NCI-H2029 treated with DMSO at 0.1 percent for 48 hours (cell line): ENCODE measurements at regions not wholly inside any gene's neighbourhood (a gene's known extent, or its start where the extent isn't known, plus 50 kb on each side); places are given as distances from the start of the nearest gene placed in this dataset.

ENCODE experiments used
- DNase-seq: peaks from one replicate; lab custom pipeline; 2025; lab: John Stamatoyannopoulos, UW

DNA sequence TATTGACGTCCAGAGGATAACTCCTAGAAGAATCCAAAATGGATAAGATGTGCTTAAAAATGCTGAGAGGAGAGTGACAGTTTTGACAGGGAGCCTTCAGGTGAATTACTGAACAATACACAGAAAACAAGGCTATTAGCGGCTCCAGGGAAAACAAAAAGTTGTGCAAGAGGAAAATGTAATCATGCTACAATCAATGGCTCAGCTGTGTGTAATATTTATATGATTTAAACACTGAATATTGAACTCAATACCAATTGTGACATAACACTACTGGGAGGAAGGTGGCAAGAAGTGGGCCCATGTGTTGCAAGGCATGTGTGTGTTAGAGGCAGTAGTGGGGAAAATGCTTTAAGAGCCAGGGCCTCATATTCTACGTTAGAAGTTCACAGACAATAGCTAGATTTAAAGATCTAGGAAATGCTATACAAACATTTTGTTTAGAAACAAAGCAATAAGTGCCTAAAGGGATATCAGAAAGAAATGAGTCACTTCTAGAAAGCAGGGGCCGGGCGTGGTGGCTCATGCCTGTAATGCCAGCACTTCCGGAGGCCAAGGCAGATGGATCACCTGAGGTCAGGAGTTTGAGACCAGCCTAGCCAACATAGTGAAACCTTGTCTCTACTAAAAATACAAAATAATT is 253.2 kb upstream of the IRX5 start:
- DNase-seq, result no peak

DNA sequence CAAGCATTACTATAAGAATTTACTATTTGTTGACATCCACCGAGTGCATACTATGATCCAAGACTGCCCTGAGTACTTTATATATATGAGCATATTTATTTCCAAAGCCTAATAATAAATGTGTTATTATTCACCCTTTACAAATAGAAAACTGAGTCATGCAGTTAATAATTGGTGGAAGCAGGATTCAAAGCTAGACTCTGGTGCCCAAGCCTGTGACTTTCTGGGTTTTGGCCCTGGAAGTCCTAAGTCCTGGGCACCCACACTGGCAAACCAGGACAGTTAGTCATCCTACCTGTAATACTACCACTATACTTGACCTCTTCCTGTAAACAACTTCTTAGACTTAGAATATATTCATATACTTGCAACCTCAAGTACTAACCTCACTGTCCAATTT is 257.4 kb upstream of the IRX5 start:
- no peak for DNase-seq

DNA sequence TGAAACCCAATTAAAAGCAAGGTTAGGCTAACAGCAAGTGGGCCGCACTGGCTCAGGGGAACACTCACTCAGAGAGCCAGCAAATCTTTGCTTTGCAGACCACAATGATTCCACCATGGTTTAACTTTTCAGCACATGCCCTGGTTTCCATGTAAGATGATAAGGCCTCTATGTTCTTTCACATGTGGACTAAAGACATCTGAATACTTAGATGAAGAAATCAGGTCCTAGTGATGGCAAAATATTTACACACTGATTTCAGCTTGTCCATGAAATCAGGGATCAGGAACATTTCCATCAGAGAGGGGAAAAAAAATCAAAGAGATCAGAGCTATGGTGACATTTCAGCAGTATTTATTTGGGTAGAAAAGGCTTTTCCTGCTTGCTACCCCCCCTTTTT is 258.2 kb upstream of the IRX5 start:
- DNase-seq, result no peak

DNA sequence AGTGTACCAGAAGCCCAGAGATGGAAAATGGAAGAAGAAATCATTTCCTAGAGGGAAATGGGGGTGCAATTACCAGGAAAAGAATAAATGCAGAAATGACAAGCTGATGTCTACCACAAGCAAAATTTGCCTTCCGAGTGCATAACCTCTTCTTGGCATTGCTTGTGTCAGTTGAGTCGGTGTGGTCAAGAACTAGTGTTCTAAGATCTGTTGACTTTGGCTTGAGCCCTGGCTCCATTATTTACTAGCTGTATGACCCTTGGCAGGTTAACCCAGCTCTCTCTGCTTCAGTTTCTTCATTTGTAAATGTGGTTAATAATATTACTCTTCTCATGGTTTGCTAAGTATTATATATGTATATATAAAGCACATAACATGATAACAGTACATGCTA is 273.0 kb upstream of the IRX5 start:
- DNase-seq, result no peak

DNA sequence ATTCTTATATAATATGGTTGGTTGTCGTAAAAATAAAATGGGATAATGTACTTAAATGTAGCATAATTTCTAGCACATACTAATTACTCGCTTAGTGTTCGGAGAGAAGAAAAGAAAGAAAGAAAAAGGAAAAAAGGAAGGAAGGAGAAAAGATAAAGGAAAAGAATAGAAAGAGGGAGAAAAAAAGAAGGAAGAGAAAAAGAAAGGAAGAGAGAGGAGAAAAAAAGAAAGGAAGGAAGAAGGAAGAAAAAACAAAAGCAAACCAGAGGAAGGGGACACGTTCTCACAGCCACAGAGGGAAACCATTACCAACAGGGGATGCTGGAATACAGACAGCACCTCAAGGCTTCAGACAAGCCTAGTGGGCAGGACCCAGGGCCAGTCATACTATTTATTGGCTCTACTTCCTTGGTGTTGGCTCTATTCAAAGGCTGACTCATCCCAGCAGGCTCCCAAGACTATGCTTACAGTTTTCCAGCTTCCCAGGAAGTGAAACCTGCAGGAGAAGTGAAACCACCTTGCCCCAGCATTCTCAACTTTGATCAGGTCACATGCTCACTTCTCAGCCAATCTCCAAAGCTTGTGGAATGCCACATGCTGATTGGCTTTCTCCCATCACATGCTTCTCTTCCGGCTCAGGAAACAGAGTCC is 273.5 kb upstream of the IRX5 start:
- DNase-seq, result no peak

DNA sequence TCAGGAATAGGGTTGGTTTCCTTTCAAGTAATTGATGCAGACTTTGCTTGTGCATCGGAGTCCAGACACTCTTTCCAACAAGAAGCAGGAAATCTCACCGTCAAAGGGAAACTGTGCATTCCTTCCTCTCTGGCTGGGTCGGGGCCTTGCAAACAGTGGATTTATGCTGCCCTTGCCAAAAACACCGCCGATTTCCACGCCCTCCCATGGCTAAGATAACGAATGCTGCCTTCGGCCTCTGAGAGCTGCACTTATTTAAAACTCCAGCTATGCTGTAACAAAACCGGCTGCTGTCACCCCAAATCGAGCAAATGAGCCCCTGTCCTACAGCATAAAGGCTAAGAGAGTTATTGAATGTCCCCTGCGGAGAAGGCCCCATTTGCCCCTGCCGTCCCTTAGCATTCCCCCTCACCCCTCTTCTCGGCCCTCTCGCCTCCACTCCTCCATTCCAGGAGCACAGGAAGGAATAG is 275.5 kb upstream of the IRX5 start:
- DNase-seq, result no peak

DNA sequence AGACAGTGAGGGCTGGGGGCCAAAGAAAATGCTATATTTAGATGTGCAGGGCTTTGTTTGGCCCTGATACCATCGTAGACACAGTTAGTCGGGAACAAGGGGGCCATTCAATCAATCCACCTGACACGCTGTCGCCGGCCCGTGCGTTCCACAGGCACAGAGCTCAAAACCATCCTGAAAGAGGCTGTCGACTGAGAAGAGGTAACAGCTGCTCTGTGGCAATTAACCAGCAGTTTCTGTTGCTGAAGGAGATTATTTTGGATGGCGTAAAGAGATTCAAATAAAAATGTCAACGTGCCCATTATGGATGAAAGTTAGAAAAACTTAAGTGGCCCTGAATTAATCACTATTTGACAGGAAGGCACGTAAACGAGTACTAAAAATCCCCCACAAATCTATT is 276.2 kb upstream of the IRX5 start:
- DNase-seq, result no peak

DNA sequence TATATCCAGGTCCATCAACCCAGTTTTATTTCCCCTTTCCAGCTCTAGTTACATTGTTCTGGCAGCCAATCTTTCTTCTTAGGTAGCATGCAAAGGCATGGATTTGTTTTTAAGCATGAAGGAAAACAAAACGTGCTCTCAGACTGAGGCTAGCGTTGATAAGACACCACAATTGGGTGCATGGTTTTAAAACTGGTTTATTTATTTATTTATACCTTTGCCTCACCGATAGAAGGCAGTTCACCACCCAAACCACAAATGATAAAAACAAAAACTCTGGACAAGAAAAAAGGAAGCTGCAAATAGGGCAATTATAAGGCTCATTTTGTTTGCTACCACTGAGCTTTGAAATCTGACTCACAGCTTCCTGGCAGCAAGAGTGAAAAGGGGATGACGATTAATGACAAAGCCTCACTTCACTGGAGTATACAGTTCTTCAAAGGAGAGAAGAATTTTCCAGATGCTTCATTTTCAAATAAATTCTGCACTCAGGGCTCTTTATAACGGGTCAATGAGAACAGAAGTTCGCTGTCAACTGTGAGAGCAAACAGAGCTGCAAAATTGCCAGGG is 278.4 kb upstream of the IRX5 start:
- no peak for DNase-seq

DNA sequence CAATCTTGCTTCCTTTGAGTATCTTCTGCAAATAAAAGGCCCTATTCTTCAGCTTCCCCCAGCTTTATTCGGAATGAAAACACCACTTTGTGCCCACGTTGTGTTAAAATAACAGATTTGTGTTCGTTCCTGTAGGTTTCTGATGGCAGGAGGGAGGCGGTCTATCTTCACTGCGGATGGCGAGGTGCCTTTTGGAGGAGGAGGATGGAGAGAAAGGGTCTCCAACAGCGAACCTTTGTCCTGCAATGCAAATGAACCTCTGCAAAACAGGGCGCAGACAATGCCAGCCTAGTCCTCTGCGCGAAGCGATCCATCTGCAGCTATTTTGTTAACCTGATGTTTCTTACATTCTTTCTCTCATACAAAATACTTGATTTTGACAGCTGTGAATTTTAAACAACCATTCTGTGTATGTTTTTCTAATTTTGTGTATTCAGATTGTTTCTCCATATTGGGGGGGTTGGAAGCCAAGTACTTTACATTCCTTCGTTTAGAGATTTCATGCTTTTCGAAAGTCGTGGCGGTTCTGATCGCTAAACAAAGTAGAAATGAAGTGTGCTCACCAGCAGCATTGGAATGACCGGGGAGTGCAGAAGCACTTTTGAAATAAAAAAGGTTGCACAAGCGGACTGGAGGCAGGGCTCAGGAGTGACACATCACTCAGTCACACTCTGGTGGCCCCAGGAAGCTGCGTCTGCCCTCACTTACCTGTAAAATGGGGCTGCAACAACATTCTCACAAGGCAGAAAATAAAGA is 279.0 kb upstream of the IRX5 start:
- no peak for DNase-seq

DNA sequence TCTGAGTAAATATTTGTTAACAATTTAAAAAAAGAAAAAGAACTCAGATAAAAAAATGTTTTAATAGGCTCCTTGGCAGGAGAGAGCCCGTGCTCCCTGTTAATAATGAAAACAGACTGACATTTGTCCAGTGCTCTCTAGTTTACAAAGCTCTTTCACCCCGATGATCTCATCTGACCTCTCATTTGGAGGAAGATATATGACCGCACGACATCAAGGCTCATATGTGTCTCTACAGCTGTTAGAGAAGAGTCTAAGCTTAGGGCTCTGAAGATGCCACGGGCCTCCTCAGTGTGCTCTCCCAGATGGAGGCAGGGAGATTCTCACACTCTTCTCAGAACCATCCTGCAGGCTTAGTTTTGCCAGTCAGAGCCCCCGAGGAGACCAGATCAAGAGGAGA is 280.8 kb upstream of the IRX5 start:
- no peak for DNase-seq

DNA sequence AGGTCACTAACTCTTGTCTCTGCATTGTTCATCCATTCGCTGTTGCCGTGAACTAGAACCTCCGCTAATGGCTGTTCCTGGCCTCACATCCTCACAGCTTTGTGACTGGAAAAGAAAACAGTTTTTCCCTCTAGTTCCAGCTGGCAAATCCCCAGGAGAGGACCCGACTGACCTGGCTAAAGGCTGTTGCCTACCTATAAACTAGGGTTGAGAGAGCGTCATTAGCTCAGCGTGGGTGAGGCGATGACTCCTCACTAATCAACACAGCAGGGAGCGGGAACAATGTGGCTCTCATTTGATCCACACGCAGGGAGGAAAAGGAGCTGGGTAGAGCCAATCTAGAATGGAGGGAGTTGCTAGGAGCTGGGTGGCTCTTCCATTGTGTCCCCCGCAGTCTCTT is 282.1 kb upstream of the IRX5 start:
- DNase-seq, result no peak

DNA sequence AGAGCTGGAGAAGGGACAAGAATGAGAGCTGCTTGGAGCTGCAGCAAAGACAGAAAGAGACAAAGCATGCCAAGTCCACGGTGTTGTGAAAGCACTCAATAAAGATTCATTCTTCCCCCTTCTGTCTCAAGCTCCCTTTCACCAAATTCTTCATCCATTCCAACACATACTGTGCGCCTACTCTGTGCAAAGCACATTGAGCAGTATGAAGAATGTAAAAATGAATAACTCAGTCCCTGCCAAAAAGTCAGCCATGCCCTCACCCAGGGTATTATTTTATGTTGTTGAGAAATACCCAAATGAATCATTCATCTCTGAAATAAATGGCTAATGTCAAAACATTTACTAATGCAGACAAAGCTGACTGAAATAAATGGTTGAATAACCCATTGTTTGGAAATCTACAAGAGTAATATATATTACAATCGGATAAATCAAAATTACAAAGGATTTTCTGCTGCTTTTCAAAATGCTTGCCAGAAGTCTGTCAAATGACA is 282.9 kb upstream of the IRX5 start:
- no peak for DNase-seq

DNA sequence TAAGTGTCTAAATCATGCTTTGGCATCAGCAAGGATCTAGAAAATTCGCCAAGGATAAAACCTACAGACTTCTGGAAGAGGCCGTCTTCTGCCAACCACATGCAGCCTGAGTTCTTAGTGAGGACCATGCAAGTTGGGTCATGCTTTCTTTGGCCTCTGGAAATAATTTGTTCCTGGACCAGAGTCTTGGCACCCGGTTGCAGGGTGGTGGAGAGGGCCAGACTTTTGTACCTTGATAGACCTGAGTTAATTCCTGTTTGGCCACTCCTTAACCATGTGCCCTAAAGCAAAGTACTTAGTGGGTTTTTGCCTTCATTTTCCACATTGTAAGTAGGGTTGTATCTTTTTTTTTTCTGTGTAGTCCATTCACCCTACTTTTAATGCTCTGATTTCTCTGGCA is 283.4 kb upstream of the IRX5 start:
- DNase-seq, result no peak

DNA sequence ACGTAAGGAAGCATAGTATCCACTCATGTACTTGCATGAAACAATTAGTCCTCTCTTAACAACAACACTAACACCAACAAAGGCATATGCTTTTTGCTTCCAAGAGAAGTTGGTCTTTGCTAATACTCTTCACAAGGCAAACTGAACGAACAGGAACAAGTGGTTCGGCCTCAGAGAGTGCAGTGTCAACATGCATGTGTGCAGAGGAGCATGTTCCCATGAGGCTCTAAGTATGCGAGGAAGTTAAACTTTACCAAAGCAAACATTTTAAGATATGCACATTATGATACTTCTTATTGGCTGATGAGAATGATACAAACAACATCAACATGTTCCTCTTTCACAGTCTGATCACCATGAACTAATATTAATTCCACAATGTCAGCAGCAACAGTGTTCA is 285.3 kb upstream of the IRX5 start:
- DNase-seq, result no peak

DNA sequence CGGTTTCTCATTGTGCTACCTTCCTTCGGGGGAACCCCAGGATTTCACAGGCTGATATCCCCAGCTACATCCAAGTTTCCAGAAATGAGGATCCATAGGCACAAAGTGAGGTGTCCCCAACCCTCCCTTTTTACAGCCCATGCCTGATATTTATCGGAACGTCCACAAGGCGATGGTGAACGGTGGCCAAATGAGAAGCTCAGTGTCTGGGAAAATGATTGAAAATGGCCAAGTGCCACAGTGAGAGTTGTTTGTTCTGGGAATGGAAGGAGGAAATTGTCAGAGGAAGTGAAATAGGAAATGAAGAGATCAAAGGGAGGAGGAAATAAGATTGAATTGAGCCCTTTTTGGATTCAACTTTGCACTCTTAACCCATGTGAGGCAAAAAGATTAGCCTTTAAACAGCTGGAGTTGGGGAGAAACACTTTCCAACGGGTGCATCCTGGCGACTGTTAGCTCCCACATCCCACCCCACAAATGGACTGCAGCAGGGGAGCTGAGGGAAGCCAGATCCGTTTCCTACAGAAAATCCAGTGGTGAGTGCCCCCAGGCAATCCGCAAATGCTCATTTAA is 294.4 kb upstream of the IRX5 start:
- no peak for DNase-seq

DNA sequence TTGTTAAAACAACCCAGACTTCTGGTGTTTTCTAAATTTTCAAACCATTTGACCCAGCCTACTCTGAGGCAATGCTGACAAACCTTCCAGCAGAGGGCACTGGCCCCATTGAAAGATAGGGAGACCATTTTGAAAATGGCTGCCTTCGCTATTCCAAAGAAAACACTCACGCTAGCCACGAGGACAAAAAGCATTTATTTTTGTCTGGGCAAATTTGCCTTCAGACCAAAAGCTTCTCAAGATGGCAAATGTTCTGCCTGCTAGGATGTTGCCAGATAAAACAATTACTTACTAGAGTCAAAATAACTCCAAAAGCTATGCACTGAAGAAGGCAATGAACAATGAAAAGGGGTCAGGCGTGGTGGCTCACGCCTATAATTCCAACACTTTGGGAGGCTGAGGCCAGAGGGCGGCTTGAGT is 296.7 kb upstream of the IRX5 start:
- no peak for DNase-seq

DNA sequence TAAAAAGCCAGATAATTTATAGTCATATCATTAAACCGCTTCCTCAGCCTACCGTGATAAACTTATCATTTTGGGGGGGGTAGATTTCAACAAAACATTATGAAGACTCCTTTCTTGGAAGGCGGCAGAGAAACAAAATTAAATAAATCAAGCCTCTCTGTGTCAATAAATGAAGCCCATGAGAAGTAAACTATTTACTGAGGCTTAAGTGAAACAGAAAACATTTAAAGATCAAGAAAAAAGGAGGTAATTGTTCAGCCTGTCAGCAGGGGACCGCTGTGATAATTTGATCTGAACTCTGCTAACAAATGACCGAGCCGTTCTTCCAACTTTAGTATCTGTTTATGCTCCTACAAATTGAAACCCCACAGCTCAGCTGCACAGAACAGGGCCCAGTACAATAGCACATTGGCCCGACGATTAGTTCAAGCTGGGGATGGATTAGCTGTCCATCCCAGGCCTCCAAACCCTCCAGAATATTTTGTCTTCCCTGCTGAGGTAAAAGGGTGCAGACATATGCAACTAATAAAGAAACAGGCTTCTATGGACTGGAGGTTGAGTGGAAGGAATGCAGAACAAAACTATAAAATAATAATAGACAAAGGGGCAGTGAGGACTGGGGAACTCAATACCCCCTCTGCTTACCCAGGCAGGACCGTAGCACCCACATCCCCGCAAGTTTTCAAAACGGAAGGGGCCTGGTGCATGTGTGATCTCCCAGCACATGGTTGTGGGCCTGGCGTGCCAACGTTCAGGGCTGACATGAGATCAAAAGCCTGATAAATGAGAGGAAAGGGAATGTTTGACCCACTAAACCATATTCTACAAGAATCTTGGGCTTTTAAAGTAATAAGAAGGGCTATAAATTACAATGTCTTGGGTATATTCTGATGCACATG is 298.1 kb upstream of the IRX5 start:
- no peak for DNase-seq

DNA sequence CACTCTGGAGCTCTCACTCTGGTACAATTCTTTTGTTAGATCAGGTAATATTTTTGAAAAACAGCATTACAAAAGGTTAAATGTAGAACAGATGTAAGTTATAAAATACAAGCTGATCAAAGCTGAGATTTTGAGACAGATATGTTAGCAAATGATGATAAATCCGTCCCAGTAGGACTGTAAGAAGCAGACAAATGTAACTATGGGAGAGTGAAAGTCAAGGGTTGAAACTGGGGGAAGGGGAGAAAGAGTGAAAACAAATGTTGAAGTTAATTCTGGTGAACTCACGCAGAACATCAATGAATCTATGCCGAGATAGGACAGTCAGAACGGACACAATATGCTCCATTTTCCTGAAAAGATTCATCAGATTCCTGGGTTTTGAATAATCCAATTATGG is 298.9 kb upstream of the IRX5 start:
- no peak for DNase-seq

DNA sequence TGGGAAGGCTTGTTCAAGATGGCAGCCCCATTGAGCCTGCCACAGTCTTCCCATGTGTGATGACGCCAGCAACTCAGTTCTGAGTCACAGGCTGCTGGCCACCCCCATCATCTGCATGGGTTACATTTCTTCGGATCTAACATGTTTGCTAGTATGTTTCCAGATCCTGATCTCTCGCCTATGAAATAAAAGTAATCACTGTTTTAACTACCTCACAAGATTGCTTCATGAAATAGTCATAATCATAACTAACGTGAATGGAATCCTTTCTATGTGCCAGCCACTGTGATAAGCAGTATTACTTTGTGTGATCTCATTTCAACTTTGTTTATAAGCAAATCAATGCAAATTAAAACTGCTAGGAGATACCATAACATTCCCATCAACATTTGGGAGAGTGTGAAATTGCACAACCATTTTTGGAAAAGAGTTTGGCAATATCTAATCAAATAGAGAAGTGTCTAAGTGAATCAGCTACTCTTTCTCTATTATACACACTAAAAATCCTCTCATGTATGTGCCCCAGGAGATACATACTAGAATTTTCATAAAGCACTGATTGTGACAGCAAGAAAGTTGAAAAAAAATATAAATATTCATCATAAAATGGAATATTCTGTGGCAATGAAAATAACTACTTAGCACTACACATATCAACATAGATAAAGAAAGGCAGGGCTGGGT is 300.2 kb upstream of the IRX5 start:
- DNase-seq, result no peak

DNA sequence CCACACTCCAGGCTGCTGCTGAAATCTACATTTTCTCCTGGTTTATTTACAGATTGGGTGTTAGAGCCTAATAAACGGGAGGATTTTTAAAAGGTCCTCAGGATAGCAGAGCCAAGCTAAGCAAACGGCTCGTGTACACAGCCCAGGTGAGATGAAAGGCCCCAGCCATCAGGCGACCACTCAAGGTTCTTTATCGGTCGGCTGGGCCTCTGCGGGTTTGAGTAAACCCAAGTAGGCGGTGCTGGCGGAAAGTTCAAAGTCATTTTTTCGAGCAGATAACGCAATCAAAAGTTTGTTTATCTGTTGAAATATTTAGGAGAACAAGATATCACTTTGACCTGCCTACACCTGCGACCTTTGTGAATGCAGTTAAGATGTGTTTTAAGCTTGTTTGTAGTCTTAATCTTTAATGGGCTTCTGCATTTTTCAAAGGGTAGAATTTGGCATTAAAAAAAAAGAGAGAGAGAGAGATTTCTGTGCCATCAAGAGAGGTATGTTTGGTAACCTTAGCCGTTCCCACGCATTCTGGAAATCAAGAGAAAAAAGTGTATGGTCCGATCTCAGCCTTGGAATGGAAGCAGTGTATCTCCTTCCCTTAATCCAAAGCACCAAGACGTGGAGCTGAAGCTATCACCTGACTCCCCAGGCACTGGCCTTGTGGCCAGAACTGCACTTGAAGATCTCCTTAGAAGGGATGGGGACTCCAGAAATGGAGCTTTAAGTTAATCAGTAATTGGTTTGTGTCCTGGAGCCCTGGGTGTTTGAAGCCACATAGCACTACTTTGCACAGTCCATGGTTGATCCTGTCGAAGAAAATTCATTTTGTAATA is 301.7 kb upstream of the IRX5 start:
- no peak for DNase-seq
